ENCODE measurements at regions not wholly inside any gene's neighbourhood (a gene's known extent, or its start where the extent isn't known, plus 50 kb on each side); places are given as distances from the start of the nearest gene placed in this dataset.

GRCh38 chr10:2933924-2934323 lies 133.4 kb upstream of the PFKP start (continued):
- TF ChIP-seq ZNF610 (tag by site-specific recombination; IDR thresholded peaks at IDR 0.05; ENCODE audit: borderline replicate concordance) (no peak), TSHZ1 (tag by site-specific recombination; IDR thresholded peaks at IDR 0.05; ENCODE audit: borderline replicate concordance) (no peak), ZNF292 (tag by site-specific recombination; IDR thresholded peaks at IDR 0.05; ENCODE audit: borderline replicate concordance, low read depth) (no peak), ZNF548 (tag by site-specific recombination; IDR thresholded peaks at IDR 0.05) (no peak), ZNF19 (tag by site-specific recombination; IDR thresholded peaks at IDR 0.05; ENCODE audit: low read depth) (no peak), ZNF510 (tag by site-specific recombination; IDR thresholded peaks at IDR 0.05; ENCODE audit: insufficient replicate concordance) (no peak), ZNF549 (tag by site-specific recombination; IDR thresholded peaks at IDR 0.05) (no peak), OVOL3 (tag by site-specific recombination; IDR thresholded peaks at IDR 0.05) (no peak)

GRCh38 chr10:2933519-2933918 lies 133.8 kb upstream of the PFKP start:
- Histone ChIP-seq H3K9me3 (ENCODE audit: control insufficient read depth, insufficient read depth, low read depth, low read length) (no peaks in the 10 kb centered on the region), H3K4me1 (ENCODE audit: control insufficient read depth, insufficient read depth, low read length) (no peaks in the 10 kb centered on the region), H3K4me3 (ENCODE audit: low read depth, low read length) (no peak overlapping the region), H3K27ac (ENCODE audit: extremely low read depth, low read depth, low read length) (no peak overlapping the region), H3K36me3 (ENCODE audit: control insufficient read depth in 2 of 2, insufficient read depth in 1 of 2, low read length in 2 of 2) (no peaks in the 10 kb centered on the region)
- ChIA-PET CTCF (interaction anchor here (0.5 to 1.0 kb wide), 3 partner anchors 45 to 1766 kb away, joined by 3 read pairs; no protein-coding TSS in a partner anchor), POLR2A (no interaction called here)
- TF ChIP-seq ZNF610 (tag by site-specific recombination; IDR thresholded peaks at IDR 0.05; ENCODE audit: borderline replicate concordance): no peak

- no peaks in the 10 kb centered on the region for H3K9me3 ChIP-seq (ENCODE audit: control insufficient read depth, insufficient read depth, low read depth, low read length)
- TF ChIP-seq ZNF214 (tag by site-specific recombination; IDR thresholded peaks at IDR 0.05; ENCODE audit: borderline replicate concordance): no peak
- no peak for TF ChIP-seq ZNF561 (tag by site-specific recombination; IDR thresholded peaks at IDR 0.05; ENCODE audit: borderline replicate concordance)
- TF ChIP-seq MYNN (tag by site-specific recombination; IDR thresholded peaks at IDR 0.05; ENCODE audit: borderline replicate concordance): no peak
- no peak for TF ChIP-seq TSHZ1 (tag by site-specific recombination; IDR thresholded peaks at IDR 0.05; ENCODE audit: borderline replicate concordance)
- no peak for TF ChIP-seq ZSCAN30 (tag by site-specific recombination; IDR thresholded peaks at IDR 0.05)
- no peak for TF ChIP-seq ZNF23 (tag by site-specific recombination; IDR thresholded peaks at IDR 0.05; ENCODE audit: borderline replicate concordance)
- TF ChIP-seq ZNF132 (tag by site-specific recombination; IDR thresholded peaks at IDR 0.05; ENCODE audit: borderline replicate concordance): no peak
- no peak for TF ChIP-seq ZNF292 (tag by site-specific recombination; IDR thresholded peaks at IDR 0.05; ENCODE audit: borderline replicate concordance, low read depth)
- TF ChIP-seq ZNF148 (tag by site-specific recombination; IDR thresholded peaks at IDR 0.05; ENCODE audit: borderline replicate concordance): no peak
- TF ChIP-seq ATF2 (tag by site-specific recombination; IDR thresholded peaks at IDR 0.05; ENCODE audit: low read depth): no peak
- no peak for TF ChIP-seq ZNF629 (tag by site-specific recombination; IDR thresholded peaks at IDR 0.05)
- no peak for TF ChIP-seq BCL11A (tag by site-specific recombination; IDR thresholded peaks at IDR 0.05; ENCODE audit: low read depth)
- TF ChIP-seq ZNF623 (tag by site-specific recombination; IDR thresholded peaks at IDR 0.05): no peak
- TF ChIP-seq ZBTB48 (tag by site-specific recombination; IDR thresholded peaks at IDR 0.05): no peak
- TF ChIP-seq SCRT2 (tag by site-specific recombination; IDR thresholded peaks at IDR 0.05): no peak
- no peak for TF ChIP-seq ZNF404 (tag by site-specific recombination; IDR thresholded peaks at IDR 0.05)
- TF ChIP-seq ZNF548 (tag by site-specific recombination; IDR thresholded peaks at IDR 0.05): no peak
- no peaks in the 10 kb centered on the region for H3K36me3 ChIP-seq (ENCODE audit: control insufficient read depth in 2 of 2, insufficient read depth in 1 of 2, low read length in 2 of 2)
- CTCF ChIA-PET: interaction anchor here (0.5 to 1.0 kb wide), 4 partner anchors 19 to 1766 kb away, joined by 3 read pairs; no protein-coding TSS in a partner anchor
- no peak overlapping the region for H3K4me3 ChIP-seq (ENCODE audit: low read depth, low read length)
- H3K27ac ChIP-seq (ENCODE audit: extremely low read depth, low read depth, low read length): no peak overlapping the region
- H3K4me1 ChIP-seq (ENCODE audit: control insufficient read depth, insufficient read depth, low read length): no peaks in the 10 kb centered on the region
- POLR2A ChIA-PET: no interaction called here
Measured at GRCh38 chr10:2933071-2933470, 134.3 kb upstream of the PFKP start.
